Raji (cell line): ENCODE measurements at regions not wholly inside any gene's neighbourhood (a gene's known extent, or its start where the extent isn't known, plus 50 kb on each side); places are given as distances from the start of the nearest gene placed in this dataset.

ENCODE experiments used
- POLR2A ChIP-seq: IDR thresholded peaks from 2 replicates; pipeline ENCODE4 v1.6.1; 2011; ENCODE audit warnings: low read depth, low read length, control low read depth; ENCODE audit not compliant: insufficient read depth

DNA sequence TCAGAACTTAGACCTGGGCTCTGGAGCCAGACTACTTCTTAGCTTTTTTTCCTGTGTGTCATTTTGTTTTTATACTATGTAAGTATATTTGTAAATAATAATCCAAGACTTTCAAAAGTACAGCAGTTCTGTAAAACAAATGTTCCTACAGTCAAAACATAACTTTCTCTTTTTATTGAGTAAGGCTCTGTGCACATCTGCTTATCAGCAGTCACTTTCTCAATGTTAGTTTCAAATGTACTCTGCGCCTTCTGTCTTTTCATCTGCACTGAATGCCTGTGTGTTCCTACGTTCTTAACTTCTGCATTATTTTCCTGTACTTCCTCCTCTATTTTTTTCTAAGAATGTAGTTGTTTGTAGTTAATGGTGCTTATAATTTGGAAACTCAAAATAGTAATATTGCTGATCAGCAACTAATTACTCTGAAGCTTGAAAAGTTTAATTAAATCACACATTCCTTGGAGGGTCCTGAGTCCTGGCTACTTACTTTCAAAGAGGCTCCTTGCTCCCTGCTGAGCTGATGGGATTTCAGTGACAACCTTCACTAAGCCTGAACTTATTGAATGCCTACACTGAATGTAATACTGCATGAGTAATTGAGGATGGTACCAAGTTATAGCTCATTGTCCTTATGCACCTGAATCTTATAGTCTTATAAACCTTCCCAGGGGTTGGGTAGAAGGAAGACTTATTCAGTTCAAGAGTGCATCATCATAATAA, 329.9 kb downstream of the KCNJ2 start:
- TF ChIP-seq POLR2A, result no peak

DNA sequence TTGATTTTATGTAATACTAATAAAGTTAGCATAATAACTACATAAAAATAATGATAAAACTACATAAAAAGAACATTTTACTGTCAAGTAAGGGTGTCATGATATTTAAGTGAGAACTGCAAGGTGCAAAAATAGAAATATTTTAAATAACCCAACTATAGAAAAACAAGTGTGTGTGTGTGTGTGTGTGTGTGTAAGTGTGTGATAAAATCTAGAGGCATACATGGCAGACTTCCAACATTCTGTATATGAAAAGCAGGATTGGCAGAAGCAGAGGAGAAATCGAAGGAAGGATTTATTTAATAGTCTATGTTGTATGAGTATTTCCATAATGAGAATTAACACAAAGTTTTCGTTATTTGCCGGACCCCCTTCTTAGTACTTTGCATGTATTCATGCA, 334.1 kb downstream of the KCNJ2 start:
- no peak for TF ChIP-seq POLR2A

DNA sequence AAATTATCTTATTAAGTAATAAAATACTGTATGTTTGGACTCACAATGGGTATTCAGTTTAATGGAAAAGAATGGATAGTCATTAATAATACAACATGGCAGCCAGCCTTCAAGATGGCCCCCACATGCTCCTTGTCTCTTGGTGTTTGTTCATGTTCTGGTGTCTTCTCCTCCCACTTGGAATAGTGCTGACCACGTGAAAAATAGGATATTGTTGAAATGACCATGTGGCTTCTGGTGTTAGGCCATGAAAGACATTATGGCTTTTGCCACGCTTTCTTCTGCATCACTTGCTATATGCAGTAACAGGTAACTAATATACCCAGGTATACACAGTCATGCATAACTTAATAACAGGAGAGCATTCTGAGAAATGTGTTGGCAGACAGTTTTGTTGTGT, 341.0 kb downstream of the KCNJ2 start:
- no peak for TF ChIP-seq POLR2A

DNA sequence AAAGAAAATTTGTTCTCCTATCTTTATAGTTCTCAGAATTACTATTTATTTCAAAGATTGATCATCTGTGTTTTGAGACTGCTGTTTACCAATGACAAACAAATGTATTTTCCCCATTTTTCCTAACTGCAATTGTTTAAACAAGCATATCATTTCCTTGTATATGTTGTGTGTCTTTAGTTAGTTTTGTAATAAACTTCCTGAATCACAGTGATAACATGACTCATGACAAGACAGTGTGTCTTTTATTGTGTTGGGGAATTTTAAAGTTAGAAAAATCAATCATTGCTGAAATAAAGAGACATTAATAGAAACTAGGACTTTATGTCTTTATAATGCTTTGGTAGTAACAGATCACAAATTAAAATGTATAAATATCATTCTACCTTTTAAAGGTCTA, 348.5 kb downstream of the KCNJ2 start:
- no peak for TF ChIP-seq POLR2A

GRCh38 chr17:70519300-70519699, 350.0 kb downstream of the KCNJ2 start:
- no peak for TF ChIP-seq POLR2A

DNA sequence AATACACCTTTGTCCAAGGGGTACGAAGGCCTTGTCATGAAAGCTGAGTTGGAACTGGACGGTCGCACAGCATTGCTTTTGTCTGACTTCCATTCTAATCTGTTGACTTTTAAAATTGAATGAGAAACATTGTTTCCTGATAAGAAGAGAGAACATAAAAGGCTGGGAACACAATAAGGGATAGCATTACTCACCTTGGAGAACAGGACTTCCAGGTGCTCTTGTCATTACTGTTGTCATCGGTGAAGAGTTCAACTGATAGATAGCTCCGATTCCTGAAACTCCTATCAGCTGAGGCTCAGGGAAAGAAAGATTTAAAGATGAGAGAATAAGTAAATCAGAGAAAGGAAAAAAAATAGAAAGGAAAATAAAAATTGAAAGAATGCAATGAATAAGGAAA, 351.1 kb downstream of the KCNJ2 start:
- no peak for TF ChIP-seq POLR2A

GRCh38 chr17:70520956-70521355, 351.6 kb downstream of the KCNJ2 start:
- TF ChIP-seq POLR2A, result no peak

- TF ChIP-seq POLR2A, result no peak
These were observed 352.5 kb downstream of the KCNJ2 start for GRCh38 chr17:70521821-70522256.

GRCh38 chr17:70523426-70523825, 354.1 kb downstream of the KCNJ2 start:
- TF ChIP-seq POLR2A, result no peak

GRCh38 chr17:70525961-70526360, 356.6 kb downstream of the KCNJ2 start:
- no peak for TF ChIP-seq POLR2A

DNA sequence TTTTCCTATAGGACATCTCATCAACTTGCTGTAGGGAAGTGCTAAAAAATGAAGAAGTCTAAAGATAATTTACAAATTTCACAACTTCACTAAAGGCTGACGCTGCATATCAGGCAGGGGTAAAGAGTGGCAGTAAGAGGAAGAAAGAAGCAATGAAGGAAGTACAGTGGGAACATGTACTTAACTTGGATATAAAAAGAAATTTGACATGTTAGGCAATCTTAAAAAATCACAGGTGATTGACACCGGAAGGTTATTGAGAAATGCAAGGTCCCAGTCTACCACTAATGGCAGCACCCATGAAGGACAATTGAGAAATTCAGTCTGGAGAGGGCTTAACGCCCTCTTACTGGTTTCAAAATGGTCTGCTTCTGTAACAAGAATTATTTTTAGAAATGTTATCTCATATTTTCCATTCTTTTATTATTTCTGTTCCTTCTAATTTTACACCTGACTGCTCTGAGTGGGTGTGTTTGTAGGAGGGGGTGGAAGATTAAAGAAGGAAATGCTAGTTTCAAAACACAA, 358.1 kb downstream of the KCNJ2 start:
- no peak for TF ChIP-seq POLR2A

GRCh38 chr17:70533427-70533826, 364.1 kb downstream of the KCNJ2 start:
- TF ChIP-seq POLR2A, result no peak

GRCh38 chr17:70535986-70536385, 366.7 kb downstream of the KCNJ2 start:
- no peak for TF ChIP-seq POLR2A

DNA sequence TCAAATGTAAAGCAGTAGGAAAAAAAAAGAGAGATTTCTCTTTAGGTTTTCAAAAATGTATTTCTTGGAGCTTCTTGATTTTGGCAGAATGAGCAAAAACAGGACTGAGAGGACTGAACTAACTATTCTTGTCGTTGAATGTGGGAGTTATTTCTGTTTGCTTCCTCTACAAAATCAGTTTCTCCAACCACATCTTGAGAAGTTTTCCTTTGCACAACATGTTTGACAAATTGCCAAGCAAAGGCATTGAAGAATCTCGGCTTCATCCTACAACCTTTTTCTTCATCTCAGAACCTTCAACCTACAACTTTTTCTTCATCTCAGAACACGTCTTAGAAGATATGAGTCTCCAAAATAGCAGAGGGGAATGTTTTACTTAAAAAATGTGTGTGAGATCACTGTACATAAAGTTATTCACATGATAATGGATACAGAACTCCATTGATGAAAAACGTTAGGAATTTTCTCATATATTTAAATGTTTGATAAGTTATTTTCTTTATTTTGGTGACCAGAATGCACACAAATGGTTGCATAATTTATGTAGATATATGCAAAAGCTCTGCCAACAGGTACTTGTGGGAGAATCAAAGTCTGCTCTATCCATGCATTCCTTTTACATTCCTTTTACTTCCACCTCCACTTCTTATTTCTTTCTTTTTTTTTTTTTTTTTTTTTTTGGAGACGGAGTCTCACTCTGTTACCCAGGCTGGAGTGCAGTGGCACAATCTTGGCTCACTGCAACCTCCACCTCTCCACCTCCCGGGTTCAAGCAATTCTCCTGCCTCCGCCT, 370.0 kb downstream of the KCNJ2 start:
- no peak for TF ChIP-seq POLR2A

DNA sequence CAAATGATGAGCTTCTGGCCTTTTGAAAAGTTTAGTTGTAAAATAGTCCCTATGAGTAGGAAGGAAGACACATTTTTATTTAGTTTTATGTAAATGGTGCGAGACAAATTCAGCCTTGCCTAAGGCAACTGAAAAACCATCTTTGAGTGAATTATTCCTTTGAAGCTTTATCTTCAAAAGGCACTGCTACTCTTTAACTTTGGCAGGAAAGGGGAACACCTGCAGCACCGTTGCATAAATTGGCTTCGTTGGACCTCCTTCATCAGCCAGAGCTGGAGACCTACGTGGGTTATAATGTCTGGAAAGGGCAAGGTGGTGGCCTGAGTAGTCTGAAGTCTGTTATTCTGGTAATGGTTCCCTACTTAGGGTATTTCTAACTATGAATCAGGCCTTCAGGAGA, 373.5 kb downstream of the KCNJ2 start:
- no peak for TF ChIP-seq POLR2A

GRCh38 chr17:70544317-70544716, 375.0 kb downstream of the KCNJ2 start:
- TF ChIP-seq POLR2A, result no peak
